ENCODE measurements at regions not wholly inside any gene's neighbourhood (a gene's known extent, or its start where the extent isn't known, plus 50 kb on each side); places are given as distances from the start of the nearest gene placed in this dataset.

GRCh38 chr4:117474987-117475386, 389.6 kb upstream of the TRAM1L1 start:
- H3K36me3 ChIP-seq (ENCODE audit: insufficient read depth, low read length): no peaks in the 10 kb centered on the region
- H3K9me3 ChIP-seq (ENCODE audit: low read length): no peaks in the 10 kb centered on the region
- intact Hi-C loops (cut with micrococcal nuclease; ENCODE audit: unreplicated experiment): no loop called here
- H3K79me2 ChIP-seq (ENCODE audit: insufficient read depth, low read depth, low read length): no peaks in the 10 kb centered on the region
- H4K20me1 ChIP-seq (ENCODE audit: insufficient read depth, low read length): no peaks in the 10 kb centered on the region; the same call in 1 of the 2 replicates
- no peak overlapping the region for H3K27ac ChIP-seq (ENCODE audit: low read depth, low read length, poor library complexity, severe bottlenecking)
- no peak overlapping the region for H3K4me3 ChIP-seq (ENCODE audit: low read depth, low read length, poor library complexity, severe bottlenecking)
- DNase-seq (ENCODE audit: low spot score): no peak
- no peak for TF ChIP-seq EZH2phosphoT487 (IDR thresholded peaks at IDR 0.05; ENCODE audit: borderline replicate concordance, low read depth, low read length)
- TF ChIP-seq, protein P1, sequence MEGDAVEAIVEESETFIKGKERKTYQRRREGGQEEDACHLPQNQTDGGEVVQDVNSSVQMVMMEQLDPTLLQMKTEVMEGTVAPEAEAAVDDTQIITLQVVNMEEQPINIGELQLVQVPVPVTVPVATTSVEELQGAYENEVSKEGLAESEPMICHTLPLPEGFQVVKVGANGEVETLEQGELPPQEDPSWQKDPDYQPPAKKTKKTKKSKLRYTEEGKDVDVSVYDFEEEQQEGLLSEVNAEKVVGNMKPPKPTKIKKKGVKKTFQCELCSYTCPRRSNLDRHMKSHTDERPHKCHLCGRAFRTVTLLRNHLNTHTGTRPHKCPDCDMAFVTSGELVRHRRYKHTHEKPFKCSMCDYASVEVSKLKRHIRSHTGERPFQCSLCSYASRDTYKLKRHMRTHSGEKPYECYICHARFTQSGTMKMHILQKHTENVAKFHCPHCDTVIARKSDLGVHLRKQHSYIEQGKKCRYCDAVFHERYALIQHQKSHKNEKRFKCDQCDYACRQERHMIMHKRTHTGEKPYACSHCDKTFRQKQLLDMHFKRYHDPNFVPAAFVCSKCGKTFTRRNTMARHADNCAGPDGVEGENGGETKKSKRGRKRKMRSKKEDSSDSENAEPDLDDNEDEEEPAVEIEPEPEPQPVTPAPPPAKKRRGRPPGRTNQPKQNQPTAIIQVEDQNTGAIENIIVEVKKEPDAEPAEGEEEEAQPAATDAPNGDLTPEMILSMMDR (conservative IDR thresholded peaks at IDR 0.05; ENCODE audit: low read length): no peak
- H3K9me2 ChIP-seq (ENCODE audit: insufficient read depth, low read length): no peaks in the 10 kb centered on the region
- CTCF ChIA-PET (ENCODE audit: unreplicated experiment): no interaction called here
- BruUV-seq (replicated peaks): no TSS peak
- POLR2A ChIA-PET: interaction anchor here (1.2 kb wide), 2 partner anchors 13 to 14 kb away, joined by 3 to 4 read pairs; no protein-coding TSS in a partner anchor
- no peaks in the 10 kb centered on the region for H3K4me1 ChIP-seq (ENCODE audit: insufficient read depth, low read length, poor library complexity, severe bottlenecking)
- no peak overlapping the region for H3K4me2 ChIP-seq (ENCODE audit: low read length)
- H2AFZ ChIP-seq (ENCODE audit: low read length): no peak overlapping the region

- H3K9me3 ChIP-seq (ENCODE audit: low read length): no peaks in the 10 kb centered on the region
- H3K79me2 ChIP-seq (ENCODE audit: insufficient read depth, low read depth, low read length): no peaks in the 10 kb centered on the region
- no peak overlapping the region for H3K4me2 ChIP-seq (ENCODE audit: low read length)
These were observed 392.5 kb upstream of the TRAM1L1 start for GRCh38 chr4:117477925-117478324.

DNA sequence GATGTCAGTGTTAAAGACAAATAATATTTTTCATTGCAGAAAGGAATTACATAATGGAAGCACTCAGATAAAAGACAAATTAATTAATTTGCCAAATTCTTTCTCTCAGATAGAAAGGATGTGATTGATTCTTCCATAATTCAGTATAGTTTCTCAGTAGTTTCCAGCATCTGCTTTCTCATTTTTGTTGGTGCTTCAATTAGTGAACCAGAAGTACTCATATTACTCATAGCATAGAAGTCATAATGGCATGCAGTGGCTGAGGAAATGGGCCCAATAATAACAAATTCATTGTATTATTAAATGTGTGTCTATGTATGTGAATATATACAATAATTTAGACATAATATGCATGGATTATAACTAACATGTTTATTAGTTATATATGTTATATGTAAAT, 393.3 kb upstream of the TRAM1L1 start:
- no peaks in the 10 kb centered on the region for H3K4me1 ChIP-seq (ENCODE audit: insufficient read depth, low read length, poor library complexity, severe bottlenecking)
- no peak overlapping the region for H3K4me2 ChIP-seq (ENCODE audit: low read length)
- DNase-seq (ENCODE audit: low spot score): no peak
- no peak overlapping the region for H3K4me3 ChIP-seq (ENCODE audit: low read depth, low read length, poor library complexity, severe bottlenecking)
- ChIA-PET POLR2A (no interaction called here), CTCF (ENCODE audit: unreplicated experiment) (no interaction called here)
- H4K20me1 ChIP-seq (ENCODE audit: insufficient read depth, low read length): no peaks in the 10 kb centered on the region; the same call in 1 of the 2 replicates
- no peaks in the 10 kb centered on the region for H3K9me2 ChIP-seq (ENCODE audit: insufficient read depth, low read length)
- TF ChIP-seq, protein P1 (conservative IDR thresholded peaks at IDR 0.05; ENCODE audit: low read length): no peak
- TF ChIP-seq EZH2phosphoT487 (IDR thresholded peaks at IDR 0.05; ENCODE audit: borderline replicate concordance, low read depth, low read length): no peak
- intact Hi-C loops (cut with micrococcal nuclease; ENCODE audit: unreplicated experiment): no loop called here
- no peaks in the 10 kb centered on the region for H3K79me2 ChIP-seq (ENCODE audit: insufficient read depth, low read depth, low read length)
- H3K27ac ChIP-seq (ENCODE audit: low read depth, low read length, poor library complexity, severe bottlenecking): no peak overlapping the region
- H2AFZ ChIP-seq (ENCODE audit: low read length): no peak overlapping the region
- no peaks in the 10 kb centered on the region for H3K9me3 ChIP-seq (ENCODE audit: low read length)
- BruUV-seq (replicated peaks): no TSS peak
- no peaks in the 10 kb centered on the region for H3K36me3 ChIP-seq (ENCODE audit: insufficient read depth, low read length)

More at GRCh38 chr4:117477925-117478324, 392.5 kb upstream of the TRAM1L1 start:
- Histone ChIP-seq H3K4me1 (ENCODE audit: insufficient read depth, low read length, poor library complexity, severe bottlenecking) (no peaks in the 10 kb centered on the region), H3K27ac (ENCODE audit: low read depth, low read length, poor library complexity, severe bottlenecking) (no peak overlapping the region), H4K20me1 (ENCODE audit: insufficient read depth, low read length) (no peaks in the 10 kb centered on the region; the same call in 1 of the 2 replicates), H2AFZ (ENCODE audit: low read length) (no peak overlapping the region), H3K36me3 (ENCODE audit: insufficient read depth, low read length) (no peaks in the 10 kb centered on the region), H3K9me2 (ENCODE audit: insufficient read depth, low read length) (no peaks in the 10 kb centered on the region), H3K4me3 (ENCODE audit: low read depth, low read length, poor library complexity, severe bottlenecking) (no peak overlapping the region)
- ChIA-PET POLR2A (no interaction called here), CTCF (ENCODE audit: unreplicated experiment) (no interaction called here)
- TF ChIP-seq, protein P1 (conservative IDR thresholded peaks at IDR 0.05; ENCODE audit: low read length): no peak
- TF ChIP-seq EZH2phosphoT487 (IDR thresholded peaks at IDR 0.05; ENCODE audit: borderline replicate concordance, low read depth, low read length): no peak
- intact Hi-C loops (cut with micrococcal nuclease; ENCODE audit: unreplicated experiment): no loop called here
- DNase-seq (ENCODE audit: low spot score): no peak
- no TSS peak for BruUV-seq (replicated peaks)
